SK-N-SH treated with all-trans-retinoic acid at 6 μM for 48 hours (cell line): ENCODE measurements at regions not wholly inside any gene's neighbourhood (a gene's known extent, or its start where the extent isn't known, plus 50 kb on each side); places are given as distances from the start of the nearest gene placed in this dataset.

Source experiments
- ATAC-seq: fragments of 200-7000 bp; cut with Tn5 transposase; 3 replicates; pipeline ENCODE4 v1.9.1; 2020; ENCODE audit warnings: mild to moderate bottlenecking, moderate library complexity
- ARNTL ChIP-seq: fragments of 450-650 bp; formaldehyde crosslinking; IDR thresholded peaks from 2 replicates; pipeline ENCODE4 v1.5.0; 2020; ENCODE audit warnings: low read depth, mild to moderate bottlenecking, moderate library complexity, borderline replicate concordance
- BACH2 ChIP-seq: fragments of 250-450 bp; sonication (Bioruptor Pico); IDR thresholded peaks from 2 replicates; pipeline ENCODE4 v1.9.0; 2021; ENCODE audit warnings: mild to moderate bottlenecking, borderline replicate concordance
- ESRRG ChIP-seq: fragments of 250-450 bp; sonication (Bioruptor Pico); IDR thresholded peaks from 2 replicates; pipeline ENCODE4 v1.6.1; 2021; ENCODE audit warnings: mild to moderate bottlenecking
- GLIS3 ChIP-seq: fragments of 250-450 bp; sonication (Bioruptor Pico); IDR thresholded peaks from 2 replicates; pipeline ENCODE4 v1.5.0; 2020; ENCODE audit warnings: mild to moderate bottlenecking, moderate library complexity
- ISL1 ChIP-seq: fragments of 250-450 bp; sonication (Bioruptor Pico); IDR thresholded peaks from 2 replicates; pipeline ENCODE4 v2.1.2; 2022; ENCODE audit warnings: mild to moderate bottlenecking, moderate library complexity
- OSR1 ChIP-seq: fragments of 250-450 bp; sonication (Bioruptor Pico); IDR thresholded peaks from 2 replicates; pipeline ENCODE4 v1.8.0; 2022; ENCODE audit warnings: moderate library complexity, mild to moderate bottlenecking, inconsistent platforms
- PPARA ChIP-seq: fragments of 250-450 bp; sonication (Bioruptor Pico); IDR thresholded peaks from 2 replicates; pipeline ENCODE4 v1.5.0; 2020; ENCODE audit warnings: mild to moderate bottlenecking, borderline replicate concordance
- RARB ChIP-seq: fragments of 250-450 bp; sonication (Bioruptor Pico); IDR thresholded peaks from 2 replicates; pipeline ENCODE4 v1.8.0; 2021; ENCODE audit warnings: mild to moderate bottlenecking, moderate library complexity
- TCF4 ChIP-seq: fragments of 250-450 bp; sonication (Bioruptor Pico); IDR thresholded peaks from 2 replicates; pipeline ENCODE4 v1.8.0; 2021; ENCODE audit warnings: mild to moderate bottlenecking, moderate library complexity, borderline replicate concordance
- TOX ChIP-seq: fragments of 250-450 bp; sonication (Bioruptor Pico); IDR thresholded peaks from 2 replicates; pipeline ENCODE4 v1.8.0; 2021; ENCODE audit warnings: mild to moderate bottlenecking, moderate library complexity, borderline replicate concordance
- ZC3H10 ChIP-seq: fragments of 250-450 bp; sonication (Bioruptor Pico); IDR thresholded peaks from 2 replicates; pipeline ENCODE4 v1.5.1; 2021; ENCODE audit warnings: mild to moderate bottlenecking, moderate library complexity
- ZFP3 ChIP-seq: fragments of 250-450 bp; sonication (Bioruptor Pico); IDR thresholded peaks from 2 replicates; pipeline ENCODE4 v1.5.0; 2020; ENCODE audit warnings: mild to moderate bottlenecking, moderate library complexity
- ZFP30 ChIP-seq: fragments of 450-650 bp; formaldehyde crosslinking; IDR thresholded peaks from 2 replicates; pipeline ENCODE4 v1.5.0; 2022; ENCODE audit warnings: mild to moderate bottlenecking, moderate library complexity
- ZNF565 ChIP-seq: fragments of 450-650 bp; formaldehyde crosslinking; conservative IDR thresholded peaks from 2 replicates; pipeline ENCODE4 v1.5.0; 2020; ENCODE audit warnings: low read depth, mild to moderate bottlenecking, moderate library complexity
- ZNF70 ChIP-seq: fragments of 450-650 bp; formaldehyde crosslinking; IDR thresholded peaks from 2 replicates; pipeline ENCODE4 v1.5.0; 2020; ENCODE audit warnings: mild to moderate bottlenecking, moderate library complexity
- ZNF8 ChIP-seq: fragments of 450-650 bp; formaldehyde crosslinking; IDR thresholded peaks from 2 replicates; pipeline ENCODE4 v1.5.0; 2020; ENCODE audit warnings: mild to moderate bottlenecking, moderate library complexity
- TF ChIP-seq, protein P1 (sequence below): fragments of 250-450 bp; sonication (Bioruptor Pico); IDR thresholded peaks from 2 replicates; pipeline ENCODE4 v1.5.1; 2021; ENCODE audit warnings: mild to moderate bottlenecking, moderate library complexity
- TF ChIP-seq, protein P2 (sequence below): fragments of 250-450 bp; sonication (Bioruptor Pico); IDR thresholded peaks from 2 replicates; pipeline ENCODE4 v1.5.0; 2020; ENCODE audit warnings: mild to moderate bottlenecking, moderate library complexity
- TF ChIP-seq, protein P3 (sequence below): fragments of 250-450 bp; sonication (Bioruptor Pico); IDR thresholded peaks from 2 replicates; pipeline ENCODE4 v1.5.1; 2020; ENCODE audit warnings: low read depth, mild to moderate bottlenecking, moderate library complexity
- TF ChIP-seq, protein P4 (sequence below): fragments of 250-450 bp; sonication (Bioruptor Pico); IDR thresholded peaks from 2 replicates; pipeline ENCODE4 v1.8.0; 2021; ENCODE audit warnings: low read depth, mild to moderate bottlenecking, moderate library complexity, borderline replicate concordance
- TF ChIP-seq, protein P5 (sequence below): fragments of 250-450 bp; sonication (Bioruptor Pico); IDR thresholded peaks from 2 replicates; pipeline ENCODE4 v1.8.0; 2020; ENCODE audit warnings: mild to moderate bottlenecking, moderate library complexity, borderline replicate concordance

DNA sequence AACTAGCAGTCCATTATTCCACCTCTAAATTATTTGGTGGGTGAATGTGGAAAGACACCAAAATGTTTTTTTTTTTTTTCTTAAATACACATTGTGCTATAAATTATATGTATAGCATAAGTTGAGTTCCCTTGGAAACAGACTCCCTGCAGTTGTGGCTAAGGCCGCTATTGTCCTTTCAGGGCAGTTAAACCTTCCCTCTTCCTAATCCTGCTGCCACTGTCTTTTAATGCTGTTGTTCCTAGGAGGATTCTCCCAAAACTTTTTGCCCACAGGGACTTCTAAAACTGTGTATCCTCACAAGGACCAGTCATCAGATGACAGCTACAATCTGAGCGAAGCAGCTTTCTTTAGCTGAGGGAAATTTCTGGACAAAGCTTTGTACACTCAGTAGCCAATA lies 478.9 kb upstream of the CHORDC1 start:
- TF ChIP-seq ZNF565 (CRISPR knock-in tag), result no peak
- TF ChIP-seq, protein P1, sequence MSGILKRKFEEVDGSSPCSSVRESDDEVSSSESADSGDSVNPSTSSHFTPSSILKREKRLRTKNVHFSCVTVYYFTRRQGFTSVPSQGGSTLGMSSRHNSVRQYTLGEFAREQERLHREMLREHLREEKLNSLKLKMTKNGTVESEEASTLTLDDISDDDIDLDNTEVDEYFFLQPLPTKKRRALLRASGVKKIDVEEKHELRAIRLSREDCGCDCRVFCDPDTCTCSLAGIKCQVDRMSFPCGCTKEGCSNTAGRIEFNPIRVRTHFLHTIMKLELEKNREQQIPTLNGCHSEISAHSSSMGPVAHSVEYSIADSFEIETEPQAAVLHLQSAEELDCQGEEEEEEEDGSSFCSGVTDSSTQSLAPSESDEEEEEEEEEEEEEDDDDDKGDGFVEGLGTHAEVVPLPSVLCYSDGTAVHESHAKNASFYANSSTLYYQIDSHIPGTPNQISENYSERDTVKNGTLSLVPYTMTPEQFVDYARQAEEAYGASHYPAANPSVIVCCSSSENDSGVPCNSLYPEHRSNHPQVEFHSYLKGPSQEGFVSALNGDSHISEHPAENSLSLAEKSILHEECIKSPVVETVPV (CRISPR knock-in tag), result no peak
- no peak for TF ChIP-seq ZFP3 (CRISPR knock-in tag)
- no peak for TF ChIP-seq RARB
- TF ChIP-seq, protein P2, sequence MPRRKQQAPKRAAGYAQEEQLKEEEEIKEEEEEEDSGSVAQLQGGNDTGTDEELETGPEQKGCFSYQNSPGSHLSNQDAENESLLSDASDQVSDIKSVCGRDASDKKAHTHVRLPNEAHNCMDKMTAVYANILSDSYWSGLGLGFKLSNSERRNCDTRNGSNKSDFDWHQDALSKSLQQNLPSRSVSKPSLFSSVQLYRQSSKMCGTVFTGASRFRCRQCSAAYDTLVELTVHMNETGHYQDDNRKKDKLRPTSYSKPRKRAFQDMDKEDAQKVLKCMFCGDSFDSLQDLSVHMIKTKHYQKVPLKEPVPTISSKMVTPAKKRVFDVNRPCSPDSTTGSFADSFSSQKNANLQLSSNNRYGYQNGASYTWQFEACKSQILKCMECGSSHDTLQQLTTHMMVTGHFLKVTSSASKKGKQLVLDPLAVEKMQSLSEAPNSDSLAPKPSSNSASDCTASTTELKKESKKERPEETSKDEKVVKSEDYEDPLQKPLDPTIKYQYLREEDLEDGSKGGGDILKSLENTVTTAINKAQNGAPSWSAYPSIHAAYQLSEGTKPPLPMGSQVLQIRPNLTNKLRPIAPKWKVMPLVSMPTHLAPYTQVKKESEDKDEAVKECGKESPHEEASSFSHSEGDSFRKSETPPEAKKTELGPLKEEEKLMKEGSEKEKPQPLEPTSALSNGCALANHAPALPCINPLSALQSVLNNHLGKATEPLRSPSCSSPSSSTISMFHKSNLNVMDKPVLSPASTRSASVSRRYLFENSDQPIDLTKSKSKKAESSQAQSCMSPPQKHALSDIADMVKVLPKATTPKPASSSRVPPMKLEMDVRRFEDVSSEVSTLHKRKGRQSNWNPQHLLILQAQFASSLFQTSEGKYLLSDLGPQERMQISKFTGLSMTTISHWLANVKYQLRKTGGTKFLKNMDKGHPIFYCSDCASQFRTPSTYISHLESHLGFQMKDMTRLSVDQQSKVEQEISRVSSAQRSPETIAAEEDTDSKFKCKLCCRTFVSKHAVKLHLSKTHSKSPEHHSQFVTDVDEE (CRISPR knock-in tag), result no peak
- no peak for TF ChIP-seq ARNTL (CRISPR knock-in tag)
- TF ChIP-seq, protein P3, sequence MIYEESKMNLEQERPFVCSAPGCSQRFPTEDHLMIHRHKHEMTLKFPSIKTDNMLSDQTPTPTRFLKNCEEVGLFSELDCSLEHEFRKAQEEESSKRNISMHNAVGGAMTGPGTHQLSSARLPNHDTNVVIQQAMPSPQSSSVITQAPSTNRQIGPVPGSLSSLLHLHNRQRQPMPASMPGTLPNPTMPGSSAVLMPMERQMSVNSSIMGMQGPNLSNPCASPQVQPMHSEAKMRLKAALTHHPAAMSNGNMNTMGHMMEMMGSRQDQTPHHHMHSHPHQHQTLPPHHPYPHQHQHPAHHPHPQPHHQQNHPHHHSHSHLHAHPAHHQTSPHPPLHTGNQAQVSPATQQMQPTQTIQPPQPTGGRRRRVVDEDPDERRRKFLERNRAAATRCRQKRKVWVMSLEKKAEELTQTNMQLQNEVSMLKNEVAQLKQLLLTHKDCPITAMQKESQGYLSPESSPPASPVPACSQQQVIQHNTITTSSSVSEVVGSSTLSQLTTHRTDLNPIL (CRISPR knock-in tag), result no peak
- TF ChIP-seq GLIS3 (CRISPR knock-in tag), result no peak
- TF ChIP-seq OSR1 (CRISPR knock-in tag), result no peak
- TF ChIP-seq ISL1 (CRISPR knock-in tag), result no peak
- TF ChIP-seq BACH2 (CRISPR knock-in tag), result no peak
- no peak for TF ChIP-seq PPARA (CRISPR knock-in tag)
- no peak for TF ChIP-seq TOX
- no peak for TF ChIP-seq ZNF70 (CRISPR knock-in tag)
- no peak for TF ChIP-seq ESRRG (CRISPR knock-in tag)
- TF ChIP-seq, protein P4, sequence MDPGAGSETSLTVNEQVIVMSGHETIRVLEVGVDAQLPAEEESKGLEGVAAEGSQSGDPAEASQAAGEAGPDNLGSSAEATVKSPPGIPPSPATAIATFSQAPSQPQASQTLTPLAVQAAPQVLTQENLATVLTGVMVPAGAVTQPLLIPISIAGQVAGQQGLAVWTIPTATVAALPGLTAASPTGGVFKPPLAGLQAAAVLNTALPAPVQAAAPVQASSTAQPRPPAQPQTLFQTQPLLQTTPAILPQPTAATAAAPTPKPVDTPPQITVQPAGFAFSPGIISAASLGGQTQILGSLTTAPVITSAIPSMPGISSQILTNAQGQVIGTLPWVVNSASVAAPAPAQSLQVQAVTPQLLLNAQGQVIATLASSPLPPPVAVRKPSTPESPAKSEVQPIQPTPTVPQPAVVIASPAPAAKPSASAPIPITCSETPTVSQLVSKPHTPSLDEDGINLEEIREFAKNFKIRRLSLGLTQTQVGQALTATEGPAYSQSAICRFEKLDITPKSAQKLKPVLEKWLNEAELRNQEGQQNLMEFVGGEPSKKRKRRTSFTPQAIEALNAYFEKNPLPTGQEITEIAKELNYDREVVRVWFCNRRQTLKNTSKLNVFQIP (CRISPR knock-in tag), result no peak
- TF ChIP-seq, protein P5, sequence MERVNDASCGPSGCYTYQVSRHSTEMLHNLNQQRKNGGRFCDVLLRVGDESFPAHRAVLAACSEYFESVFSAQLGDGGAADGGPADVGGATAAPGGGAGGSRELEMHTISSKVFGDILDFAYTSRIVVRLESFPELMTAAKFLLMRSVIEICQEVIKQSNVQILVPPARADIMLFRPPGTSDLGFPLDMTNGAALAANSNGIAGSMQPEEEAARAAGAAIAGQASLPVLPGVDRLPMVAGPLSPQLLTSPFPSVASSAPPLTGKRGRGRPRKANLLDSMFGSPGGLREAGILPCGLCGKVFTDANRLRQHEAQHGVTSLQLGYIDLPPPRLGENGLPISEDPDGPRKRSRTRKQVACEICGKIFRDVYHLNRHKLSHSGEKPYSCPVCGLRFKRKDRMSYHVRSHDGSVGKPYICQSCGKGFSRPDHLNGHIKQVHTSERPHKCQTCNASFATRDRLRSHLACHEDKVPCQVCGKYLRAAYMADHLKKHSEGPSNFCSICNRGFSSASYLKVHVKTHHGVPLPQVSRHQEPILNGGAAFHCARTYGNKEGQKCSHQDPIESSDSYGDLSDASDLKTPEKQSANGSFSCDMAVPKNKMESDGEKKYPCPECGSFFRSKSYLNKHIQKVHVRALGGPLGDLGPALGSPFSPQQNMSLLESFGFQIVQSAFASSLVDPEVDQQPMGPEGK (CRISPR knock-in tag), result no peak
- no peak for ATAC-seq

DNA sequence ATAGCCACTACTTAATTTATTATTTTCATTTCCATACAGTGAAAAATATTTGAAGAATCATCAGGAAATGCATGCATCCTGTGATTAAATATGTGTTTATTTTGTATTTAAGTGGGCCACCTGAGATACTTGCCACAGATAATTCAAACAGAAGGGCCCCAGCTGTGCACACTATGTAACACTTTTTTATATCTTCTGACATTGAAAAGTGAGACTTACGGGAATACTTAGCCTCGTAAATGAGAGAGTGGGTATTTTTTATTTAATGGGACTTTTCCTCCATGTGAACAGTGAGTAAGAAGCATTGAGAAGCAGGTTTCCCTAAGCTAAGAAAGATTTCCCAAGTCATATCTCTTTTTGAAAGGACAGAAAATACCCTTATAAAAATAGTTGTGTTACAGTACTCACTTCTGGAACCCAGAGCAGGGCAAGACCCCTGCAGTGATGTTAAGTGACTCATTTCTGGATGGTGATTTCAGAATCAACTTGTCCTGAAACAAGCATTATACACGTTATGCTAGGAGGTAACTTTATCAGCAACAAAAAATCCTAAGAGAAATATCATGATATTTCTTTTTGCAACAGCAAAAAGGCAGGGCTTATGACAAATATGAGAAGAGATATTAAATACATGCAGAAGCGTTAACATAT lies 478.1 kb upstream of the CHORDC1 start:
- no peak for ATAC-seq
- TF ChIP-seq, protein P4 (CRISPR knock-in tag), result no peak
- TF ChIP-seq, protein P5 (CRISPR knock-in tag), result no peak
- TF ChIP-seq ESRRG (CRISPR knock-in tag) (no peak), ZNF565 (CRISPR knock-in tag) (no peak), ZC3H10 (CRISPR knock-in tag) (no peak), OSR1 (CRISPR knock-in tag) (no peak), ZFP30 (CRISPR knock-in tag) (no peak), ZNF70 (CRISPR knock-in tag) (no peak), ARNTL (CRISPR knock-in tag) (no peak), GLIS3 (CRISPR knock-in tag) (no peak), TOX (no peak), ZNF8 (CRISPR knock-in tag) (no peak), TCF4 (CRISPR knock-in tag) (no peak)
- TF ChIP-seq, protein P2 (CRISPR knock-in tag), result no peak
